Vagina (tissue), 2 donors: ENCODE measurements at regions not wholly inside any gene's neighbourhood (a gene's known extent, or its start where the extent isn't known, plus 50 kb on each side); places are given as distances from the start of the nearest gene placed in this dataset.

Experiments used
- DNase-seq, 2 donors: peaks; one replicate each; pipeline ENCODE4 v3.0.0-alpha.2; 2017; ENCODE audit errors: extremely low spot score in 2 of 2
- H3K27ac ChIP-seq: fragments of 200-600 bp; sonication (generic); one replicate; pipeline ENCODE4 v1.5.1; 2019
- H3K27me3 ChIP-seq: fragments of 200-600 bp; sonication (generic); one replicate; pipeline ENCODE4 v1.5.1; 2019
- H3K36me3 ChIP-seq, 2 donors: fragments of 200-600 bp; sonication (generic); one replicate each; pipeline ENCODE4 v1.5.1; 2017 to 2019
- H3K4me1 ChIP-seq: fragments of 200-600 bp; sonication (generic); one replicate; pipeline ENCODE4 v1.5.1; 2019
- H3K4me3 ChIP-seq, 2 donors: fragments of 200-600 bp; sonication (generic); 1 replicate in 1 of 2; 2 replicates in 1 of 2; pipeline ENCODE4 v1.5.1; 2016 to 2019
- H3K9me3 ChIP-seq: fragments of 200-600 bp; sonication (generic); one replicate; pipeline ENCODE4 v1.5.1; 2019
- CTCF ChIP-seq, 3 experiments: fragments of 450-650 bp in 2 of 3; fragments of 200-600 bp in 1 of 3; sonication (generic) in 1 of 3; IDR thresholded peaks; one replicate each; pipeline ENCODE4 v1.5.1; 2017 to 2019; ENCODE audit warnings: antibody characterized with exemption in 3 of 3, mild to moderate bottlenecking in 2 of 3, moderate library complexity in 2 of 3
- POLR2A ChIP-seq, 2 donors: fragments of 450-650 bp; IDR thresholded peaks; one replicate each; pipeline ENCODE4 v1.6.1; 2017; ENCODE audit warnings: antibody characterized with exemption in 2 of 2, mild to moderate bottlenecking in 2 of 2, moderate library complexity in 2 of 2
- POLR2AphosphoS5 ChIP-seq, 2 donors: sonication (generic); formaldehyde crosslinking; IDR thresholded peaks; one replicate each; pipeline ENCODE4 v1.9.0; 2017; ENCODE audit warnings: antibody characterized with exemption in 2 of 2, mild to moderate bottlenecking in 2 of 2, low read depth in 1 of 2; ENCODE audit not compliant: insufficient read depth in 1 of 2
- intact Hi-C: fragments of 100-400 bp; cut with DNase I; formaldehyde crosslinking; loops from one replicate; pipeline ENCODE4 v1.15.1; 2023

GRCh38 chr18:24633121-24633520 is 172.7 kb downstream of the HRH4 start:
- intact Hi-C loops, result no loop called here
- H3K4me1 ChIP-seq, result no peaks in the 10 kb centered on the region
- no peak overlapping the region for H3K4me3 ChIP-seq
- no peak for DNase-seq
- no peaks in the 10 kb centered on the region for H3K9me3 ChIP-seq
- H3K27ac ChIP-seq, result no peak overlapping the region
- no peaks in the 10 kb centered on the region for H3K27me3 ChIP-seq
- no peaks in the 10 kb centered on the region for H3K36me3 ChIP-seq
- no peak for TF ChIP-seq POLR2AphosphoS5 (IDR thresholded peaks at IDR 0.05; ENCODE audit: insufficient read depth in 1 of 2, low read depth in 1 of 2)
- TF ChIP-seq CTCF (IDR thresholded peaks at IDR 0.05), result no peak
- no peak for TF ChIP-seq POLR2A (IDR thresholded peaks at IDR 0.05)

- intact Hi-C loops, result no loop called here
- DNase-seq, result no peak
Observed at GRCh38 chr18:24649571-24649970, 189.1 kb downstream of the HRH4 start.

GRCh38 chr18:24651434-24651833 is 191.0 kb downstream of the HRH4 start:
- Histone ChIP-seq H3K9me3 (no peaks in the 10 kb centered on the region), H3K4me1 (no peaks in the 10 kb centered on the region), H3K27me3 (no peaks in the 10 kb centered on the region), H3K36me3 (no peaks in the 10 kb centered on the region), H3K27ac (no peak overlapping the region), H3K4me3 (no peak overlapping the region)
- intact Hi-C loops, result no loop called here
- DNase-seq, result no peak
- TF ChIP-seq POLR2A (IDR thresholded peaks at IDR 0.05) (no peak), CTCF (IDR thresholded peaks at IDR 0.05) (no peak)

More at GRCh38 chr18:24649571-24649970, 189.1 kb downstream of the HRH4 start:
- Histone ChIP-seq H3K36me3 (no peaks in the 10 kb centered on the region), H3K27me3 (no peaks in the 10 kb centered on the region), H3K27ac (no peak overlapping the region), H3K9me3 (no peaks in the 10 kb centered on the region), H3K4me1 (no peaks in the 10 kb centered on the region), H3K4me3 (no peak overlapping the region)
- TF ChIP-seq POLR2A (IDR thresholded peaks at IDR 0.05) (no peak), CTCF (IDR thresholded peaks at IDR 0.05) (no peak), POLR2AphosphoS5 (IDR thresholded peaks at IDR 0.05; ENCODE audit: insufficient read depth in 1 of 2, low read depth in 1 of 2) (no peak)

- TF ChIP-seq POLR2A (IDR thresholded peaks at IDR 0.05), result no peak
- no peak for TF ChIP-seq CTCF (IDR thresholded peaks at IDR 0.05)
- TF ChIP-seq POLR2AphosphoS5 (IDR thresholded peaks at IDR 0.05; ENCODE audit: insufficient read depth in 1 of 2, low read depth in 1 of 2), result no peak
- Histone ChIP-seq H3K4me3 (no peak overlapping the region), H3K27me3 (no peaks in the 10 kb centered on the region), H3K4me1 (peaks cover 19% of the 10 kb centered on the region), H3K27ac (peak overlapping the region; percentile 14), H3K9me3 (no peaks in the 10 kb centered on the region), H3K36me3 (no peaks in the 10 kb centered on the region)
- intact Hi-C loops, result no loop called here
- no peak for DNase-seq
Observed at GRCh38 chr18:24656050-24656449, 195.6 kb downstream of the HRH4 start.

GRCh38 chr18:24656551-24657443 is 196.4 kb downstream of the HRH4 start:
- H3K4me1 ChIP-seq, result peaks cover 19% of the 10 kb centered on the region
- no peak overlapping the region for H3K4me3 ChIP-seq
- DNase-seq, result no peak
- H3K27ac ChIP-seq, result peak overlapping the region; percentile 62
- intact Hi-C loops, result no loop called here
- no peaks in the 10 kb centered on the region for H3K9me3 ChIP-seq
- H3K27me3 ChIP-seq, result no peaks in the 10 kb centered on the region
- TF ChIP-seq CTCF (IDR thresholded peaks at IDR 0.05) (no peak), POLR2AphosphoS5 (IDR thresholded peaks at IDR 0.05; ENCODE audit: insufficient read depth in 1 of 2, low read depth in 1 of 2) (no peak), POLR2A (IDR thresholded peaks at IDR 0.05) (no peak)
- no peaks in the 10 kb centered on the region for H3K36me3 ChIP-seq
